HG03521 (cell line): ENCODE measurements at regions not wholly inside any gene's neighbourhood (a gene's known extent, or its start where the extent isn't known, plus 50 kb on each side); places are given as distances from the start of the nearest gene placed in this dataset.

Experiments
- ATAC-seq: cut with Tn5 transposase; IDR thresholded peaks from one replicate; pipeline ENCODE4 v1.9.1; 2021; ENCODE audit warnings: mild to moderate bottlenecking, moderate library complexity; ENCODE audit not compliant: unreplicated experiment

DNA sequence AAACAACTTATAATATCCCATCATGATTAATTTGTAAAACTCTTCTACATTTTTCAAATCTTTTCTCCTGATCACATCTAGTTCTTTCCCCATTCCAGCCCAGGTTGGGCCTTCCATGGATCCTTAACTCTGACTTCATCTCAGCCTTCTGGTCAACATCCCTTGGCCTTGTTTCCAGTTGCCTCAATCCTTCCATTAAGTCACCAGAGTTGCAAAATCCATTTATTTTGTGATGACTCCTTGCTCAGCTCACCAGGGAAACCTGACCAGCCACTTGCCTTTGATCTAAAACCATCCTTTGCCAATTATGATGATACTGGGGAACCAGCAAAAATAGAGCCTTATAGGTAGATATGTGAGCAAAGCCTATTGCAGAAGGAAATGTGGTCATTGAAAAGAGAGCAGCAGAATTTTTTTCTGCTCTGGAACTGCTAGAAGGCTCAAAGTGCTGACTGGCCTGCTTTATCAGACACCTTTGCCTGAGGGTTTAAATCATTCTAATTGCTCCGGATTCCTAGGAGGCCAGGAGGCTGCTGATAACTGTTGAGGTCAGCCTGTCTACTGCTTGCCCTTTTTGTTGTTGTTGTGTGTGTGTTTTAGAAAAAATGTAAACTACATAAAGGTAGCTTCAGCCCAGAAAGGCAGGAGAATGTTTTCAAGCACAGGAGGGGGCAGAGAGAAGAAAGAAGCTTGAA, 512.2 kb upstream of the GRIA1 start:
- no peak for ATAC-seq

DNA sequence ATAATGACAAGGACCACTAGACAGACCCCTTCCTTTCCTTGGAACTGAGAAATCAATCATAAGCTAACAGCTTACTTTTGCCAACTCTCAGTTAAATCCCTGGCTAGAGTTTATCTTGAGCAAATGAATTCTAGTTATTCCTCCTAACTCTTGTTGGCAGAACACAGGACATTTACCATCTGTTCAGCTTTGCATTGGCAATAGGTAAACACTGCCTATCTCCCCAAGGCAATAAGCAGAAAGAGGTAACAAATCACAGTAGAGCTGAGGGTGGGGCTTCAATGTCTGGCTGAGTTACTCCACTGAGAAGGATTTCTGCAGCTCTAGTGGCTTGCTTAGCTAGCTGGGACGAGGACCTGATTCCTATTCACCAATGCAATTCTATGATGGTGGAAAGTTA, 503.3 kb upstream of the GRIA1 start:
- no peak for ATAC-seq

- no peak for ATAC-seq
Observed at GRCh38 chr5:152990217-152990616, 500.3 kb upstream of the GRIA1 start.

- no peak for ATAC-seq
Observed at GRCh38 chr5:152990649-152991048, 499.8 kb upstream of the GRIA1 start.

DNA sequence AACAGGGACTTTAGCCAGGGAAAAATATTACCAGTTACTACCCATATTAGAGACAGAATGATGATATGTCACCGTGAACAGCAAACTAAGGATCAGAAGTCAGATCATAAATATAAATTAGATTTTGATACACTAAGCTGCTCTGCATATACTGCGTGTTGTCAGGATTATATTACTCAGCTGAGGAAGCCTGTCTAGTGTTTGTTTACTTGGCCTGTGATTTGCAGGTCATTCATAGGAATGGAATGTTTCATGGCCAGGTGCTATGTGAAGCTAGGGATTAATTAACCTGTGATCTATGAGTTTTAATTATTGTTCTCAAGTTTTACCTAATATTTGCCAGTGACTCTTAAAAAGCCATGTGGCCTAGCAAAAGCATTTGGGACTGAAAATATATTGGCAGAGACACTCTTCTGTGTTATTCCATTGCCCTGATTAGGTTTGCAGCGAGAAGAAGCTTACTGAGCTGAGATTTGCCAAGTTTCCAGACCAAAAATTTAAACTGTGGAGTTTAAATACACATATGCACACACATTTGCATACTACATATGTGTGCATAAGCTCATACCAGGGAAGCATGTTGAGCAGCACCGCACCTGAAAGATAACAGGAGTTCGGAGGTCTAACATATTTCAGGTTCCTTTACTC, 496.3 kb upstream of the GRIA1 start:
- no peak for ATAC-seq

DNA sequence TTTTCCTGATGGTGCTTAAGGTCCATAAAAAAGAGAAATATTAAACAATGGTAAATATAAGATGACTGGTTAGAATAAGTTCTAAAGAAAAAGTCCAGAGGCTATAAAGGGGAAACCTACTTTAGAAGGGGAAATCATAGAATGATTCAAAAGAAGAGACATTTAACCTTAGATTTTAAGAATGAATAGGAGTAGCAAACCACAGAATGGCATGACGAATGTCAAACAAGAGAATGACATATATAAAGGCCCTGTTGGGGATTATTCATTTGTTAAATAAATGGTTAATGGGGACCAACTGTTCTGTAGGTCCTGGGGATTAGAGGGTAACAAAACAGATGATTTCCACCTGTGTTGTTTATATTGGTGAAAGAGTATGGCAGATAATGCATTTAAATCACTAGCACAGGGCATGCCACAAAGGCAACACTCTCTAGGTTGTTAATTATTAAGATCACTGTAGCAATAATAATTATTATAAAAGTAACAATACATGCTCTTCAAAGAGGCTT, 495.2 kb upstream of the GRIA1 start:
- no peak for ATAC-seq

DNA sequence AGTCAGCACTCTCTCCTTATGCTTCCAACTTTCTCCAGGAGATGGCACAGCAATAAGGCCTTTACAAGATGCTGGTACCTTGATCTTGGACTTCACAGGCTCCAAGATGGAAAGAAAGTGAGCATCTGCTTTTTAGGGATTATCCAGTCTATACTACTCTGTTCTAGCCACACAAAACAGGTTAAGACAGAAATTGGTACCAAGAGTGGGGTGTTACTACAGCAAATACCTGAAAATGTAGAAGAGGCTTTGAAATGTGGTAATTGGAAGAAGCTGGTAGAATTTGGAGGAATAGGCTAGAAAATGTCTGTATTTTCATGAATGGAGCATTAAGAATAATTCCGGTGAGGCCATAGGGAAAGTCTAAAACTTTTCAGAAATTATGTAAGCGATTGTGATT, 484.8 kb upstream of the GRIA1 start:
- ATAC-seq: no peak

GRCh38 chr5:153006681-153007080, 483.8 kb upstream of the GRIA1 start:
- ATAC-seq: no peak

DNA sequence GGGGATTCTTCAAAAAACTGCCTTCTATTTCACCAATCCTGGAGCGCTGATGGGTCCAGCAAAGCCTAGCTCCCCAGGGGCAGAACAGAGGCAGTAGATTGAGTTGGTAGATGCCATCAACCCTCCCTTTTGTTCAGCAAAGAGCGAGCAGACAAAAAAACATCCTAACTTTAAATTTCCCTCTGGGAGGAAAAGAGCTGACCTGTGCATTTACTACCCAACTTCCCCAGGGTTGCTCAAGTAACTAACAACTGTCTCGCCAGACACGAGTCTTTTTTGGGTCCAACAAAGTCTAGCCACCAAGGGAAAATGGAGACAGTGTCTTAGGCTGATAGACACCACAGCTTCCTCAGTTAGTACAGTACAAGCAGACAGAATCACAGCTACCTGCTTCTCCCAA, 476.3 kb upstream of the GRIA1 start:
- no peak for ATAC-seq

DNA sequence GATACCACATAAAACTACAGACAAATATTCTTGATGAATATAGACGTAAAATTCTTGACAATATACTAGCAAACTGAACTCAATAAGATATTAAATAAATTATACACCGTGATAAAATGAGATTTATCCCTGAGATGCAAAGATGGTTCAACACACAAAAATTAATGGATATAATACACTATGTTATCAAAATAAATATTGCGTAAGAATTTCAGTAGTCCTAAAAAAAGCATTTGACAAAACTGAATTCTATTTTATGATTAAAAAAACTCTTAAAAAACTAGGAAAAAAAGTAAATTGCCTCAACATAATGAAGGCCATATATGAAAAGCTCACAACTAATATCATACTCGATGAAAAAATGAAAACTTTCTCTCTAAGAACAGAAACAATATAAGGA, 472.3 kb upstream of the GRIA1 start:
- ATAC-seq: no peak

- no peak for ATAC-seq
Observed at GRCh38 chr5:153030755-153031725, 459.4 kb upstream of the GRIA1 start.

- ATAC-seq: no peak
Observed at GRCh38 chr5:153039501-153039900, 451.0 kb upstream of the GRIA1 start.

DNA sequence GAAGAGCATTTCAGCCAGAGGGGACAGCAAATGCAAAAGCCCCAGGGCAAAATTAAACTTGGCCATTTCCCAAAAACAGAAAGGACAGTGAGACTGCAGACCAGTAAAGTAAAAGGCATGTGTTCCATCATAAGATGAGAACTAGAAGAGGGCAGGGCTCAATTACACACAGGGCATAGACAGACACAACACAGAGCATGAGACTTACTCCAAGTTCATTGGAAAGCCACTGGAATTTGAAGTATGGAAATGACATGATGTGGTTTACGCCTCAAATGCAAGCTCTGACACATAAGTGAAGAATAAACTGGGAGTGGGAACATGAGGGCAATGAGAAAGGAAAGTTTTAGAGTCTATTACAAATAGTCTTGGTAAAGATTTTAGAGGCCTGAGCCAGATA, 446.6 kb upstream of the GRIA1 start:
- ATAC-seq: no peak

DNA sequence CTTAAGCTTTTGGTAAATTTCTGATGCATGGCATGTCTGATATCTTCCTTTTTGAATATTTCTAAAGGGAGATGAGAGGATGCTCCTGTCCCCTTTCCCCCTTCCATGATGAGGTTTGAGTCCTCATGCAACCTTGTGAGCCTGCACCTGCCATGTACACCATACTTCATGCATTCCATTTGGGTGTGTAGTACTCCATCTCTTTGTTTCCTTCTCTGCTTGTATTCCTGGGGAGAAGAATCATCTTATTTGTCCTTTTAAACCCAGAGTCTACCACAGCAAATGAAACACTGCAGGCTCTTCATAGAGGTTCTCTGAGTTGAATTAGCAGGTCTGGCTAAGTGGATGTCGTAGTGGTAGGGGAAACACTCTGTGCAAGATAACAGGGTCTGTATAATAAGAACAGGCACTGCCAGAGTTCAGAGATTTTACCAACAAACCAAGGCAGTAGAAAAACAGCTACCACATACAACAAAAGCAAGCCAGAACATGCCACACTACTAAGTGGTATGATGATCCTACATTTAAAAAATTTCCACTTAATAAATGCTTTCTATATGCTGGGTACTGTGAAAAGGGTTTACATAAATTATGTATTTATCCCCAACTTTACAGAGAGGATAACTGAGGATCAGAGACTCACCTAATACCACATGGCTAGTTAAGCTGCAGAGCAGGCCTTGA, 439.8 kb upstream of the GRIA1 start:
- ATAC-seq: no peak

- ATAC-seq: no peak
Observed at GRCh38 chr5:153066281-153066680, 424.2 kb upstream of the GRIA1 start.

DNA sequence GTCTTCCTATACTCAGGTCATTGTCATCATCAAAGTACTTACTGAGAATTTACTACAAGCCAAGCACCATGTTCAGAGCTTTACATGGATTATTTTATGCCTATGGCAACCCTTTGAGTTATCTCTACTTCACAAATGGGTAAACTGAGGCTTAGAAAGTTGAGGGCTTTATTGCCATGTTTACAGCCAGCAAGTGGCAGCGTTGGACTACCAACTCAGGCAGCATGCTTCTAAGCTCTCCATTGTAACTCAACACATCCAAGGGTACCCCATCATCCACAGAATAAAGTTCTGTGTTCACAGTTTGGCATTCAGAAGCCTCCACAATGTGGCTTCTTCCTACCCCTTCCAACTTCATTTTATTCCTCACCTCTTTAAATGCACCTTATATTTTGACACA, 422.6 kb upstream of the GRIA1 start:
- ATAC-seq: no peak

DNA sequence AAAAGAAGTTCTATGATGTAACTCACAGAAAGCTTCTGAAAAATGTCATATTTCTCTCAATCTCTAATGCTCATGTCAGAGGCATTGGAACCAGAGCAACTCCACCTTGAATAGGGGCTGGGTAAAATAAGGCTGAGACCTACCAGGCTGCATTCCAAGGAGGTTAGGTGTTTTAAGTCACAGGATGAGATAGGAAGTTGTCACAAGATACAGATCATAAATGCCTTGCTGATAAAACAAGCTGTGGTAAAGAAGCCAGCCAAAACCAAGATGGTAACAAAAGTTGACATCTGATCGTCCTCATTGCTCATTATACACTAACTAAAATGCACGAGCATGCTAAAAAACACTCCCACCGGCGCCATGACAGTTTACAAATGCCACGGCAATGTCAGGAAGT, 411.1 kb upstream of the GRIA1 start:
- ATAC-seq: no peak

GRCh38 chr5:153080940-153081339, 409.5 kb upstream of the GRIA1 start:
- ATAC-seq: no peak

GRCh38 chr5:153081385-153081784, 409.1 kb upstream of the GRIA1 start:
- ATAC-seq: no peak

- no peak for ATAC-seq
Observed at GRCh38 chr5:153084511-153084910, 406.0 kb upstream of the GRIA1 start.

GRCh38 chr5:153086486-153086885, 404.0 kb upstream of the GRIA1 start:
- no peak for ATAC-seq
